NCI-H2107 treated with DMSO at 0.1 percent for 48 hours (cell line): ENCODE measurements at regions not wholly inside any gene's neighbourhood (a gene's known extent, or its start where the extent isn't known, plus 50 kb on each side); places are given as distances from the start of the nearest gene placed in this dataset.
"Not testable (repeated sequence)": the region's sequence is repeated elsewhere in the genome, so short reads cannot be mapped to it uniquely, and the experiment has no call there.

ENCODE experiments used
- DNase-seq: peaks from one replicate; lab custom pipeline; 2025; ENCODE audit not compliant: unreplicated experiment; lab: John Stamatoyannopoulos, UW

DNA sequence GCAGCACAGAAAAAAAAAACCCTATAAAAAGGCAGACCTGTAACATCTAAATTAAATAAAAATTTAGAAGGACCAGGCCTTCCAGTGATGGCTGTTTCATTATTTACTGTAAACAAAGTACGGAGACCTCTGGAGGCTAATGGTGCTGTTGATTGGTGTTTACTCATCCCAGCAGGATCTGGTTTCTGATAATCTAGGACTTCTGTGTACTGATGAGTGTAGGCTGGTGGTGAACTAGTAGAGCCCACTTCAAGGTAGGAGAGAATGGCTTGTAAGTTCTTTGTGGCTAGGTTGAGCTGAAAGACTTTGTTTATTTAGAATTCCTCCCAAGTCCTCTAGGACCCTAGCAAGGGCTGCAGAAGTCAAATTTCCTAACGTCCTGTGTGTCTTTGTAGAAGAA is 398.1 kb upstream of the PITX2 start:
- no peak for DNase-seq

- no peak for DNase-seq
Observed at GRCh38 chr4:111022758-111023157, 399.9 kb upstream of the PITX2 start.

DNA sequence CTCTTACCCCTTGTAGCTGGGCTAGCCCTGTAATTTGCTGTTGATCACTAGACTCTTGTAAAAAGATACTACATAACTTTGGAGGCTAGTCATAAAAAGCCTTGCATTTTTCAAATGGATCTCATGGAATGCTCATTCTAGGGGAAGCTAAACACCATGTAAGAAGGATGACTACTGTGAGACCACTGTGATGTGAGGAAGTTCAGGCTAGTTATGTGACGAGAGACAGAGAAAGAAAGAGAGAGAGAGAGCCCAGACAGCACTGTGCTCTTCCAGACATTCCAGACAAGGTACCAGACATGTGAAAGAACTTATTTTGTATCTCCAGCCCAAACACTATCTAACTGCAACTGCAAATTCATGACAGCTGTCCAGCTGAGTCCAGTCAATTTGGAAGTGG is 404.6 kb upstream of the PITX2 start:
- no peak for DNase-seq

- DNase-seq: no peak
Observed at GRCh38 chr4:111028795-111029194, 405.9 kb upstream of the PITX2 start.

- DNase-seq: no peak
Observed at GRCh38 chr4:111031001-111031579, 408.2 kb upstream of the PITX2 start.

DNA sequence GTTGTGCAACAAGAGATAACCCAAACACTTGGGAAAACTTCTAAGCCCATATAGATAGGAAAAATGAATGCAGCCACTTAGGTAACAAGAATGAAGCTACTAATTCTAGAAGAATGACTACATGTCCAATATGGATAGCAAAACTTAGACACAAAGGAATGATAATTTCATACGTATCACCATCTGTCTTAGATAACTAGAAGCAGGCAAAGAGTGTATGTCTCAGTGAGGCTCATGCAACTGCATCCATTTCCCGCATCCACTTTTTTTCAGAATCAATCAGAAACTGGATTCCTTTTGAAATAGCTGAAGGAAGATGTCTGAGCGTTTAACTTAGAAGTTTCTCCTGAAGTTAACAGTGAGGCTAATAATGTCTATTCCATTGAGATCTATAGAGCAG is 408.7 kb upstream of the PITX2 start:
- no peak for DNase-seq

- no peak for DNase-seq
Observed at GRCh38 chr4:111037591-111038360, 414.9 kb upstream of the PITX2 start.

DNA sequence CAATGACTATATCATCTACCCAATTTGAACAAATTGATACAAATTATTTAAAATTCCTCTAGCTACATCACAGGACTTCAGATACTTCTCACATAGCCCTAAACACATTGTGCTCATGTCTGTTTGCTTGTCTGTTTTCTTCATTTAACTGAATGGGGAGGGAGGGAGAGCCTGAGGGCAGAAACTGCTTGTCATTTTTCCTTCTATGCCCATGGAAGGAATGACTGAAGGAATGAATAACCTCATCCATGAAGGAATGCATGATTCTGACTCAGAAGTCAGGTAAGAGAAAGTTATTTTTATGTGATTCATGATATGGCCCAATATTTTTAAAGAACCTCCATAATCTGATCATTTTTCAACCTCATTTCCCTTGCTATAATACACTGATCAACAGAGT is 418.0 kb upstream of the PITX2 start:
- DNase-seq: no peak

- no peak for DNase-seq
Observed at GRCh38 chr4:111043286-111043685, 420.4 kb upstream of the PITX2 start.

DNA sequence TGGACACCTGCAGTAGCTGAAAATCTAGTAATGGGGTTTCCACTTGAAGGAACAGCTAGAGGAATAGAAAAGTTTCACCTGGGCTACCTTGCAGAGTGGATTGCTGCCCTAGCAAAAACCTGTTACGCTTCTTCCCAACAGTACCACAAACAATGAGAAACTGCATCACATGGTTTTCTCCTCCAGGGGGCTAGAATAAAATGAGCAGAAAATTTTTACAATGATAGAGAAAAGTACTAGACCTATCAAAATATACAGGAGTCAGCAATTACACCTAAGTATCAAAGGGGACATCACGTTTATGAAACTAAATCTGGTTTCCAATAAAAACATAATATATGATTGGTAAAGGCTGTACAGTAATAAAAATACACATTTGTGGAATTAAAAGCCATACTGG is 423.1 kb upstream of the PITX2 start:
- no peak for DNase-seq

DNA sequence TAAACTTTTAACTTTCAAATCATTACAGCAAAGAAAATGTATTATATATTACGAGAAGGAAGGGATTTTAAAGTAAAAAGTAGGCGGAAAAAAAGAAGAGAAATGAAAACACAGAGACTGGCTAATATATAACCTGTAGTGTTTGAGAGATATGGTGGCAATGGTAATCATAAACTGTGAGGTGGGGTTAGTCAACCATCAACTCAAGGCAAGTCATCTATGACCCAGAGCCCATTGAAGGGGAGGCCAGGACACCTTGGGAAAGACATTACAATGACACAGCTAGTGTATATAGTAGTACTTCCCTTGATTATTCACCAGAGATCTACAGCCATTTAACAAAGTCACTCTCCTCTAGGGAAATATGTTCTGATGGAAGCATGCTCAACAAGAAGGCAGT is 423.9 kb upstream of the PITX2 start:
- DNase-seq: no peak

- no peak for DNase-seq
Observed at GRCh38 chr4:111048316-111048715, 425.4 kb upstream of the PITX2 start.

DNA sequence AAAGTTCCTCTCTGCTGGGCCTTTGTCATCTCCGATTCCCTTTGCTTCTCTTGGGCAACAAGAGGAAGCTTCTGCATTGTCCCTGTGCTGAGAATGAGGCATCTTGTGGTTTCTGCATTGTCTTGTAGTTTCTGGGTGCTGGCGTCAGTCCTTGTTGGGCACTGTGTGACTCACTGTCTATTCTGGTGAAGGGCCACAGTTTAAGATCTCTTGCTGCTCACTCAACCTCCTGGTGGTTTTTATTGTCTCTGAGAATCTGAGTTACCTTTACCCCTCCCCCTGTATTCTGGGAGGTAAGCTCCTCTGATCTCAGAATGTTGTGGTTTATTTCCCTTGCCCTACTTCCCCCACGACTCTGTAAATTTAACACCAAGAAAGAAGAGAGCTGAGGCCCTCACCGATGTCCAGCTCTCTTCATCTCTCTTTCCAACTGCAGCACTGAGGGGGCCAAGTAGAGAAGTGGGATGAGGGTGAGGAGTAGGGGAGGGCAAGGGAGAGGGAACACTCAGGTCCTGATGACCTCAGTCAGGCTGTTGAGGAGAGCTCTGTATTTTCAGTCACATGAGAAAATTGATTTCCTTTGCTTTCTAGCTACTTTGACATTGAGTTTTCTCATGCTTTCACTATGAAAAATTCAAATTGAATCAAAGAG is 441.6 kb upstream of the PITX2 start:
- DNase-seq: no peak

GRCh38 chr4:111066001-111066400 is 443.1 kb upstream of the PITX2 start:
- DNase-seq: no peak

DNA sequence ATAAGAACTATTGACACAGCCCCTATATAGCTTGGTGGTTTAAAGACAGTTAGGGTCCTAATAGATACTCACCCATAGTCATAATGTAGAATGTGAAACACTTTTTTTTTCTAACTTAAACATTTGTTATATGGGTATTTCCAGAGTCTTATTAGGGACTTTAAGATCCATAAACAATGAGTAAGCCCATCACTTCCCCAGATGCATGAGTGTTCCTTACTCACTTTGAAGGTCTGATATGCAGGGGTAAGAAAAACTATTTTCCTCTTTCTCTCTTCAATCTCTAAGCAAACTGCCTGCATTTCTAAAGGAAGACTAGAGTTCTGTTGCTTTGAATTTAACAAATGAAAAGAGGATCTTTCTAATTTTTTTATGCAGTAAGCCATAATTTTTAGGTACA is 443.6 kb upstream of the PITX2 start:
- no peak for DNase-seq

DNA sequence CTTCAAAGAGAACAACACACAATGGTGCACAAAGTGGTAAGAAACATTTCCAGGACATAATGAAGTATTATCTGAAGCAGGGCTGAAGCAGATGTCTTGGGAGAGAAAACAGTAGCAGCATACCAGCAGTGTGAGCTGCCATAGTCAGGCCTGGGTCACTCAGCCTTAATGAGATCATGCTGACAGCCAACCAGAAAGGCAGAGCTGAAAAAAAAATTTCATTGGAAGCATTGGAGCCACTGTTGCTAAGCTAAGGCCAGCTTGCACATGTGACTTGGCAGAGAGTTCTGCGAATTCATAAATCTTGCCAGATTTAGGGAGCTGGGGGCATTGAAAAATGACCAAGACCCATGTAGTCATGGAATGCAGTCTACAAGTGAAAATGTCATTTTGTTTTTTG is 444.0 kb upstream of the PITX2 start:
- DNase-seq: no peak

GRCh38 chr4:111068883-111069282 is 446.0 kb upstream of the PITX2 start:
- DNase-seq: no peak

DNA sequence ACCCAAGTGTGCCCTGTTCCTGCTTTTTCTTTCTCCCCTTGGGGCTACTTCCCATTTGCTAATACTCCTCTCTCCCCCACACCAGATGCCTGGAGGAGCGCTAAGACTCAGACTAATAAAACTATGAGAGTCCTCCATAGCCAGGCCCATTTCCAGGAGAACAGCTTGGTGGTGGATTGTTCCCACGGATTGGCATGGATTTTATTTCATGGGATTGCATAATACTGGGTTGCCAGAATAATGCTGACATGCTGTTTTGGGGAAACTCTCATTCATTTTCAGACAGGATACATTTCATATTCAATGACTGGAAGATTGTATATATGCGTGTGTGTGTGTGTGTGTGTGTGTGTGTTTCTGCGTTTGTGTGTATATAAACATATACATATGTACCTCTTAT is 447.5 kb upstream of the PITX2 start:
- no peak for DNase-seq

DNA sequence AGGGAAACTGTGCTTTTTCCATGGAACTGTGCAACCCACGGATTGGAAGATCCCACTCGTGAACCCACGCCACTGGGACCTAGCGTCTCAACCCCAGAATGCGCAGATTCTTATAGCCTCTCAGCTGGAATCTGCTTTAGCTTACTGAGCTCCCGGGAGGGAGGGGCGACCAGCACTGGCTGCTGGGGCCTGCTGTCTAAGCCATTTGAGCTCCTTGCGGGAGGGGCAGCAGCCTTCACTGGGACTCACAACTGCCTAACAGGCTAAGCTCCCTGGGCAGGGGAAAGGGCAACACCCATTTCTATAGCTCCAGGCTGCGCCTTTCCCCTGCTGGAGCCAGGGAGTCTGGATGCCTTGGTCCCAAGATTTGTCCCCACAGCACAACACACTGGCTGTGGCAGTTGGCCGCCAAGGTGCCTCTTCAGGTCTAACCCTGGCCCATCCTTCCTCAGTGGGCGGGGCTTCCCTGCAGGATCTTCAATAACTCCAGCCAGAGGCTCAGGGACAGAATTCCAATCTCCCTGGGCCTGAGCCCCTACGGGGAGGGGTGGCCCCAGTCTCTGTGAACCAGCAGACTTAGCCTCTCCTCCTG is 451.7 kb upstream of the PITX2 start:
- no peak for DNase-seq

GRCh38 chr4:111076299-111076698 is 453.4 kb upstream of the PITX2 start:
- not testable (repeated sequence) for DNase-seq

- no peak for DNase-seq
Observed at GRCh38 chr4:111108153-111108552, 485.3 kb upstream of the PITX2 start.

DNA sequence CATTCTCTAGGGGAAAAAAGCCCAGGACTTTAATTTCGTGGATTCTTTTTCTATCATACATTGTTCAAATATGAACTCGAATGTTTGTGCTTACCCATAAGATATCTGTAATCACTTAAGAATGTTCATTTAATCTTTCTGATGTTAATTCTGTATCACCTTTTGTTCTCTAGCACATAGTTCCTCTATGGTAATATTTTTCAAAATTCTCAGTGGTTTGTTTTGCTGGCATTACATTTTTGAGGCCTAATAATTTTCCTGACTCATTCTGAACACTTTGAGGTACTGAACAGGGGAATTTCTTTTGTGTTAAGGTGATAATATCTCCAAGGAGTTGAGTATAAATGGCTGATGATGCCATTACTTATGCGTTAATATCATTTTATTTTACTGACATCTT is 490.7 kb upstream of the PITX2 start:
- DNase-seq: no peak
